SK-N-MC (cell line): ENCODE measurements at regions not wholly inside any gene's neighbourhood (a gene's known extent, or its start where the extent isn't known, plus 50 kb on each side); places are given as distances from the start of the nearest gene placed in this dataset.

ENCODE experiments used
- EZH2 ChIP-seq: fragments of 200-600 bp; sonication (generic); IDR thresholded peaks from one replicate; pipeline ENCODE4 v1.6.1; 2017; ENCODE audit warnings: antibody characterized with exemption
- FOXP2 ChIP-seq: optimal IDR thresholded peaks from 2 replicates; pipeline ENCODE3; 2011; ENCODE audit warnings: mild to moderate bottlenecking, moderate library complexity; ENCODE audit not compliant: insufficient read depth; ENCODE audit errors: extremely low read length, control extremely low read depth
- POLR2AphosphoS5 ChIP-seq: IDR thresholded peaks from 2 replicates; pipeline ENCODE4 v1.6.1; 2012; ENCODE audit warnings: mild to moderate bottlenecking, low read depth, low read length, borderline replicate concordance

GRCh38 chr14:56505361-56505760 is 74.2 kb upstream of the TMEM260 start:
- TF ChIP-seq POLR2AphosphoS5 (no peak), EZH2 (no peak), FOXP2 (no peak)
